ENCODE measurements at regions not wholly inside any gene's neighbourhood (a gene's known extent, or its start where the extent isn't known, plus 50 kb on each side); places are given as distances from the start of the nearest gene placed in this dataset.
A peak's percentile ranks its signal among the peaks of the same experiment; 100 is the strongest.

DNA sequence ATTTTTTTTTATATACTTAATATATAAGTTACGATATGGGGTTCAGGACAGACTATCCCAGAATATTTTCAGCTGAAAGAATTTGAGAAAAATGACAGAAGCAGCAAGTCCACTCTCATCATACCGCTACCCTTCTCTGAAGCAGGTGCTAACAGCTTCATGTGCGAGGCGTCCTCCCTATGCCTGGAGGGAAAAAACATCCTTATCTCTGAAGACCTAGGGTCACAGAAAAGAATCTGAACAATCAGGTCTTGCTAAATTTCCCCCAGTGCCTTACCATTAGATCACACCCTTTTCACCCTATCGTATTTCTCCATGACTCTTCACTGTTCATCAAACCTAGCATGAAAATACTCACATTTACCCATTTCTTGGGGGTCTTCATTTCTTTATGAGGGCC, 51.9 kb upstream of the CREB1 start:
- no peak for TF ChIP-seq CTCF (IDR thresholded peaks at IDR 0.05 in 8 of 11, conservative IDR thresholded peaks at IDR 0.05 in 3 of 11)
- TF ChIP-seq POLR2AphosphoS5 (IDR thresholded peaks at IDR 0.05): no peak
- no peak for TF ChIP-seq POLR2A (IDR thresholded peaks at IDR 0.05)
- H3K27ac ChIP-seq: no peak overlapping the region
- no peaks in the 10 kb centered on the region for H3K36me3 ChIP-seq
- H3K4me1 ChIP-seq: peaks cover 0 to 41% (median 12%) of the 10 kb centered on the region in 6 donors
- no peak for DNase-seq
- no peak overlapping the region for H3K4me3 ChIP-seq
- no peaks in the 10 kb centered on the region for H3K27me3 ChIP-seq (replicated peaks in 1 of 7)
- H3K9me3 ChIP-seq: no peaks in the 10 kb centered on the region
- intact Hi-C loops (cut with DNase I; ENCODE audit: low total_unique reads): loop anchor here (5.0 to 10.0 kb wide), 2 partner anchors 313 to 491 kb away; partner anchors contain the start of gene KLF7
- 81 to 95% (median 93%) methylated on average over 5 of the region's 5 CpGs for WGBS, 5 donors

DNA sequence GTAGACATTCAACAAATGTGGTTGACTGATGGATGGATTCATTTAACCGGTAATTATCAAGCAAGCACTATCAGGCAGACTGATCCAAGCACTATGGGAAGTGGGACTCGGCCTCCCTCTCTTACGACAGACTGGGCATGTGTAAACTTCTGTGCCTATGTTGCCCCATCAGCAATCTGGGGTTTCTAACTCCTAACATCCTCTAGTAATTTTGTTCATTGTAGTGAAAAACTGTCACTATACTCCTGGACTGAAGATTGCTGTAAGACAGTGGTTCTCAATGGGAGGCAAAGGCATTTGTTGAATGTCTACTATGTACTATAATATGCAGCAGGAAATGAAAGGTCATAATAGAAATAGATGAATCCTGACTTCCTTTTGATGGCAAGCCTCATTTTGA, 51.2 kb upstream of the CREB1 start:
- Histone ChIP-seq H3K4me1 (peaks cover 0 to 35% (median 9%) of the 10 kb centered on the region in 6 donors), H3K36me3 (no peaks in the 10 kb centered on the region), H3K4me3 (no peak overlapping the region), H3K9me3 (no peaks in the 10 kb centered on the region), H3K27ac (peak overlapping the region in 1 of 8 donors; percentile 6), H3K27me3 (replicated peaks in 1 of 7) (no peaks in the 10 kb centered on the region)
- no peak for DNase-seq
- TF ChIP-seq POLR2AphosphoS5 (IDR thresholded peaks at IDR 0.05) (peak in 1 of 3 donors; percentile 24), CTCF (IDR thresholded peaks at IDR 0.05 in 8 of 11, conservative IDR thresholded peaks at IDR 0.05 in 3 of 11) (no peak), POLR2A (IDR thresholded peaks at IDR 0.05) (no peak)
- WGBS, 5 donors: 57 to 81% (median 66%) methylated on average over 3 of the region's 3 CpGs
- intact Hi-C loops (cut with DNase I; ENCODE audit: low total_unique reads): loop anchor here (5.0 to 10.0 kb wide), 2 partner anchors 314 to 491 kb away; partner anchors contain the start of gene KLF7

- H3K4me3 ChIP-seq: no peak overlapping the region
- H3K36me3 ChIP-seq: no peaks in the 10 kb centered on the region
- WGBS, 5 donors: 84 to 87% (median 86%) methylated on average over 5 of the region's 5 CpGs
- no peaks in the 10 kb centered on the region for H3K9me3 ChIP-seq
- H3K4me1 ChIP-seq: peaks cover 0 to 38% (median 9%) of the 10 kb centered on the region in 6 donors
- intact Hi-C loops (cut with DNase I; ENCODE audit: low total_unique reads): loop anchor here (5.0 to 10.0 kb wide), 2 partner anchors 314 to 492 kb away; partner anchors contain the start of gene KLF7
- H3K27ac ChIP-seq: peak overlapping the region in 1 of 8 donors; percentile 47
- TF ChIP-seq POLR2AphosphoS5 (IDR thresholded peaks at IDR 0.05): no peak
- no peak for TF ChIP-seq CTCF (IDR thresholded peaks at IDR 0.05 in 8 of 11, conservative IDR thresholded peaks at IDR 0.05 in 3 of 11)
- TF ChIP-seq POLR2A (IDR thresholded peaks at IDR 0.05): no peak
- no peaks in the 10 kb centered on the region for H3K27me3 ChIP-seq (replicated peaks in 1 of 7)
- DNase-seq: no peak
Measured at GRCh38 chr2:207479198-207479785, 50.5 kb upstream of the CREB1 start.

Small RNA genes lying in the stretch of these regions (microRNA-seq; reads per million reads assigned to microRNA genes)
- gene MIR1302-4: 0 reads per million in 3 donors

Small RNA genes lying in the stretch of these regions (small RNA-seq; reads per million reads assigned to genes)
- gene MIR1302-4: 0 reads per million in 4 donors
